ENCODE measurements at regions not wholly inside any gene's neighbourhood (a gene's known extent, or its start where the extent isn't known, plus 50 kb on each side); places are given as distances from the start of the nearest gene placed in this dataset.

GRCh38 chr11:25436326-25436725, 895.6 kb upstream of the ANO3 start:
- TF ChIP-seq POLR2A (IDR thresholded peaks at IDR 0.05; ENCODE audit: borderline replicate concordance, extremely low read depth, insufficient read depth, insufficient read length) (no peak), CTCF (IDR thresholded peaks at IDR 0.05 in 2 of 3, conservative IDR thresholded peaks at IDR 0.05 in 1 of 3; ENCODE audit: borderline replicate concordance in 1 of 3, insufficient read depth in 1 of 3, low read depth in 2 of 3, low read length in 2 of 3) (no peak), EZH2 (IDR thresholded peaks at IDR 0.05) (no peak), TCF7L2 (IDR thresholded peaks at IDR 0.05; ENCODE audit: borderline replicate concordance, extremely low read depth, insufficient read depth, insufficient read length) (no peak)

All from HCT116 (cell line).